ENCODE measurements at regions not wholly inside any gene's neighbourhood (a gene's known extent, or its start where the extent isn't known, plus 50 kb on each side); places are given as distances from the start of the nearest gene placed in this dataset.

DNA sequence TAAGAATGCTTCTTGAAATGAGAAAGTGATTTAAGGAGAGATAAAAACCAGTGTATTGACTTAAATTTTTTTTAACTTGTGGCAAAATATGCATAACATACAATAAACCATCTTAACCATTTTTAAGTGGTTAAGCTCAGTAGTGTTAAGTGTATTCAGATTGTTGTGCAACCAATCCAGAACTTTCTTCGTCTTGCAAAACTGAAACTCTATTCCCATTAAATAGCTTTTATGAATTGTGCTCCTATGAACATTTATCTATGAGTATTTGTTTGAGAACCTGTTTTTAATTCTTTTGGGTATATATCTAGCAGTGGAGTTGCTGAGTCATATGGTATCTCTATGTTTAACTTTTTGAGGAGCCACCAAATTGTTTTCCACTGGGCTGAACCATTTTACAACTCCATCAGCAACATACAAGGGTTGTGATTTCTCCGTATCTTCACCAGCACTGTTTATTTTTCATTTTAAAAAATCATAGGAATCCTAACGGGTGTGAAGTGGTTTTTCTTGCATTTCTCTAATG is 76.6 kb upstream of the ACTBL2 start:
- TF ChIP-seq CTCF (IDR thresholded peaks at IDR 0.05) = no peak
- Histone ChIP-seq H3K4me3 (no peak overlapping the region), H3K9me3 (no peaks in the 10 kb centered on the region), H3K36me3 (no peaks in the 10 kb centered on the region), H3K27me3 (no peaks in the 10 kb centered on the region), H3K4me1 (no peaks in the 10 kb centered on the region), H3K27ac (no peak overlapping the region)
- no peak for DNase-seq
- intact Hi-C loops (cut with DNase I; ENCODE audit: low total_unique reads) = no loop called here

DNA sequence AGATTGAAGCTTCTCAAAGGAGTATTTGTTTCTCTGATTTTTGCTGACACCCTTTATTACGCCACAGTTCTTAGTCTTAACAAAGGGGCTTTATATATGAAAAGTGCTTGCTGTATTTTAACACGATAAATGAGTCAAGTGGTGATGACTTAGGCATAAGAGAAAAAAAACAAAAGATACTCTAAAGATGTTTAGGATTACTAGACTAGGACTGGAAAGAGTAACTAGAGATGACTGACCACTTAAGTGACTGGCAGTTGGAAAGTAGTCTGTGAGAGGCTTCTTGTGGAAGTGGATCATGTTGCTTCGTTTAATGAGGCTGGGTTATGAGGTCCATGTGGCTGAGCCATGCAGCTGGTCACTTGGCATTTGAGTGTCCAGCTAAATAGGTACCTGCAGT is 69.4 kb upstream of the ACTBL2 start:
- no peak overlapping the region for H3K4me3 ChIP-seq
- no peaks in the 10 kb centered on the region for H3K27me3 ChIP-seq
- no peak for DNase-seq
- no peak for TF ChIP-seq CTCF (IDR thresholded peaks at IDR 0.05)
- H3K27ac ChIP-seq = no peak overlapping the region
- no peaks in the 10 kb centered on the region for H3K9me3 ChIP-seq
- H3K4me1 ChIP-seq = no peaks in the 10 kb centered on the region
- no peaks in the 10 kb centered on the region for H3K36me3 ChIP-seq
- intact Hi-C loops (cut with DNase I; ENCODE audit: low total_unique reads) = no loop called here

- no peak overlapping the region for H3K4me3 ChIP-seq
- no peak for DNase-seq
- H3K4me1 ChIP-seq = no peaks in the 10 kb centered on the region
- H3K27ac ChIP-seq = no peak overlapping the region
- no peak for TF ChIP-seq CTCF (IDR thresholded peaks at IDR 0.05)
- intact Hi-C loops (cut with DNase I; ENCODE audit: low total_unique reads) = no loop called here
- H3K9me3 ChIP-seq = no peaks in the 10 kb centered on the region
- H3K36me3 ChIP-seq = no peaks in the 10 kb centered on the region
- H3K27me3 ChIP-seq = no peaks in the 10 kb centered on the region
Measured at GRCh38 chr5:57551251-57551650, 68.6 kb upstream of the ACTBL2 start.

DNA sequence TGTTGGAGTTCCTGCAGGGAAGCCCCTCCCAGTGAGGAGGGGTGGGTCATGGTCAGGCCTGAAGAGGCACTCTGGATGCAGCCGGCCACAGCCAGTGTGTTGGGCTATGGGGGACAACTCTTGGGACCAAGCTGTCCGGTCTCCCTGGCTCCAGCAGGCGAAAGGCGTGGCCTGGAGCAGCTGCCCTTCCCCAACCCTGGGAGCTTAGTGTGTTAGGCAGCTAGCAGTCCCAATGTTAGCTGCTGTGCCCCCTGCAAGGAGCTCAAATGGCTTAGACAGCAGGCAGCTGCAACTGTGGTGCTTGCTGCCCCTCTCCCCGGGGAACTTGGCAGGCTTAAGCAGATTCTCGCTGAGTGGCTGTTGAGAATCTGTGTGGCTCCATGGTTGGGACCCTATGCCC is 67.5 kb upstream of the ACTBL2 start:
- Histone ChIP-seq H3K27me3 (no peaks in the 10 kb centered on the region), H3K36me3 (no peaks in the 10 kb centered on the region), H3K4me1 (no peaks in the 10 kb centered on the region), H3K27ac (no peak overlapping the region), H3K9me3 (no peaks in the 10 kb centered on the region), H3K4me3 (no peak overlapping the region)
- TF ChIP-seq CTCF (IDR thresholded peaks at IDR 0.05) = no peak
- no peak for DNase-seq
- intact Hi-C loops (cut with DNase I; ENCODE audit: low total_unique reads) = no loop called here

- TF ChIP-seq CTCF (IDR thresholded peaks at IDR 0.05) = no peak
Measured at GRCh38 chr5:57549566-57549965, 67.0 kb upstream of the ACTBL2 start.

DNA sequence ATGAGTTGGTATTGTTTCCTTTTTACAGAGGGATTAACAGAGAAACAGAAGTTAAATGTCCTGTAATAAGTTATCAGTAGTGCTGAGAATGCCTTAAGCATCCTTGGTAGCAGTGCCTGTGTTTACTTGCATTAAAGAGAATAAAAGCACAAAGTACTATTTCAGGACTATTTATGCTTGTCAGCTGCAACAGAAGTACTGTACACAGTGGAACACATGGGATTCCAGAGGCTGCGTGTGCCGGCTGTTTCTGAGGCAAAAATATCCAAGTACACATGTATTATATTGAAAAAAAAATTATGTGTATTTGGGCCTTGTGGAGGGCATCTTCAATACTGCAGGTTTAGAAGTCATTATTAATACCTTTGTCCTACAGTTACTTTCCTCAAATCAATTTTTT is 58.2 kb upstream of the ACTBL2 start:
- H3K27ac ChIP-seq = no peak overlapping the region
- H3K4me3 ChIP-seq = no peak overlapping the region
- TF ChIP-seq CTCF (IDR thresholded peaks at IDR 0.05) = no peak
- no peak for DNase-seq
- H3K9me3 ChIP-seq = no peaks in the 10 kb centered on the region
- H3K36me3 ChIP-seq = no peaks in the 10 kb centered on the region
- H3K27me3 ChIP-seq = no peaks in the 10 kb centered on the region
- no peaks in the 10 kb centered on the region for H3K4me1 ChIP-seq
- intact Hi-C loops (cut with DNase I; ENCODE audit: low total_unique reads) = no loop called here

More at GRCh38 chr5:57549566-57549965, 67.0 kb upstream of the ACTBL2 start:
- no peak overlapping the region for H3K27ac ChIP-seq
- no peaks in the 10 kb centered on the region for H3K36me3 ChIP-seq
- intact Hi-C loops (cut with DNase I; ENCODE audit: low total_unique reads) = no loop called here
- H3K4me1 ChIP-seq = no peaks in the 10 kb centered on the region
- no peak overlapping the region for H3K4me3 ChIP-seq
- H3K9me3 ChIP-seq = no peaks in the 10 kb centered on the region
- no peak for DNase-seq
- no peaks in the 10 kb centered on the region for H3K27me3 ChIP-seq

Measured in tibial artery (tissue), 4 donors.